Astrocyte (in vitro differentiated cells and primary cell): ENCODE measurements at regions not wholly inside any gene's neighbourhood (a gene's known extent, or its start where the extent isn't known, plus 50 kb on each side); places are given as distances from the start of the nearest gene placed in this dataset.

Experiments used
- DNase-seq: peaks from one replicate; pipeline ENCODE4 v3.0.0-alpha.2; 2010; ENCODE audit warnings: low read depth
- FAIRE-seq: peaks from 2 replicates; lab custom pipeline; 2011; peaks lifted over from hg19 to GRCh38; lab: Jason Lieb, UNC
- H2AFZ ChIP-seq: 2 replicates; pipeline ENCODE4 v1.6.0; 2012; ENCODE audit warnings: low read depth, low read length, inconsistent platforms
- H3K27ac ChIP-seq: 2 replicates; pipeline ENCODE4 v1.5.1; 2011; ENCODE audit warnings: low read depth, low read length, inconsistent platforms
- H3K27me3 ChIP-seq: 2 replicates; pipeline ENCODE4 v1.6.0; 2011; ENCODE audit warnings: low read length, inconsistent platforms; ENCODE audit not compliant: insufficient read depth
- H3K36me3 ChIP-seq: 2 replicates; pipeline ENCODE4 v1.5.1; 2011; ENCODE audit warnings: low read length, inconsistent platforms; ENCODE audit not compliant: insufficient read depth
- H3K4me1 ChIP-seq: 2 replicates; pipeline ENCODE4 v1.5.1; 2011; ENCODE audit warnings: low read length, inconsistent platforms; ENCODE audit not compliant: insufficient read depth
- H3K4me2 ChIP-seq: 2 replicates; pipeline ENCODE4 v1.6.0; 2012; ENCODE audit warnings: low read length, inconsistent platforms
- H3K4me3 ChIP-seq: 2 replicates; pipeline ENCODE4 v1.5.1; 2011; ENCODE audit warnings: low read depth, mild to moderate bottlenecking, low read length, inconsistent platforms; ENCODE audit not compliant: insufficient read depth
- H3K79me2 ChIP-seq: 2 replicates; pipeline ENCODE4 v1.6.0; 2012; ENCODE audit warnings: mild to moderate bottlenecking, low read length, inconsistent platforms; ENCODE audit not compliant: insufficient read depth
- H3K9ac ChIP-seq: 2 replicates; pipeline ENCODE4 v1.6.0; 2012; ENCODE audit warnings: mild to moderate bottlenecking, low read length, inconsistent platforms
- H3K9me3 ChIP-seq: 2 replicates; pipeline ENCODE4 v1.5.1; 2012; ENCODE audit warnings: low read depth, mild to moderate bottlenecking, low read length, inconsistent platforms; ENCODE audit not compliant: insufficient read depth
- H4K20me1 ChIP-seq: 2 replicates; pipeline ENCODE4 v1.6.0; 2012; ENCODE audit warnings: low read length, inconsistent platforms; ENCODE audit not compliant: insufficient read depth
- H3K27ac Mint-ChIP-seq: one replicate; pipeline ENCODE4 v1.8.0; 2021; ENCODE audit warnings: mild to moderate bottlenecking, mixed read lengths; ENCODE audit not compliant: unreplicated experiment
- H3K27me3 Mint-ChIP-seq: one replicate; pipeline ENCODE4 v1.8.0; 2021; ENCODE audit warnings: low read depth, mixed read lengths; ENCODE audit not compliant: unreplicated experiment
- H3K36me3 Mint-ChIP-seq: one replicate; pipeline ENCODE4 v1.8.0; 2021; ENCODE audit warnings: low read depth, mixed read lengths; ENCODE audit not compliant: unreplicated experiment
- H3K4me1 Mint-ChIP-seq: one replicate; pipeline ENCODE4 v1.8.0; 2021; ENCODE audit warnings: low read depth, mixed read lengths; ENCODE audit not compliant: unreplicated experiment
- H3K4me3 Mint-ChIP-seq: one replicate; pipeline ENCODE4 v1.8.0; 2021; ENCODE audit warnings: mild to moderate bottlenecking, moderate library complexity, mixed read lengths; ENCODE audit not compliant: unreplicated experiment
- H3K9me3 Mint-ChIP-seq: one replicate; pipeline ENCODE4 v1.8.0; 2021; ENCODE audit warnings: mild to moderate bottlenecking, mixed read lengths; ENCODE audit not compliant: unreplicated experiment
- CTCF ChIP-seq: IDR thresholded peaks from 2 replicates; pipeline ENCODE4 v1.5.1; 2011; ENCODE audit warnings: low read depth, mild to moderate bottlenecking, inconsistent platforms, low read length, moderate library complexity; ENCODE audit not compliant: insufficient read depth
- EZH2 ChIP-seq: IDR thresholded peaks from 2 replicates; pipeline ENCODE4 v1.6.1; 2012; ENCODE audit warnings: mild to moderate bottlenecking, low read length, inconsistent platforms; ENCODE audit not compliant: insufficient read depth

GRCh38 chr1:90841473-90841872, 124.4 kb upstream of the BARHL2 start:
- Histone ChIP-seq H3K9ac (no peak overlapping the region), H3K27me3 (peaks cover 71% of the 10 kb centered on the region), H3K9me3 (no peaks in the 10 kb centered on the region), H3K27ac (no peak overlapping the region), H3K4me2 (no peak overlapping the region), H3K36me3 (no peaks in the 10 kb centered on the region), H4K20me1 (no peaks in the 10 kb centered on the region), H3K79me2 (no peaks in the 10 kb centered on the region), H3K4me3 (no peak overlapping the region), H2AFZ (no peak overlapping the region), H3K4me1 (no peaks in the 10 kb centered on the region)
- no peak overlapping the region for H3K4me3 Mint-ChIP-seq
- FAIRE-seq (no peak), DNase-seq (no peak)
- peaks cover 93% of the 10 kb centered on the region for H3K27me3 Mint-ChIP-seq
- H3K27ac Mint-ChIP-seq: no peak overlapping the region
- no peaks in the 10 kb centered on the region for H3K36me3 Mint-ChIP-seq
- peaks cover 9% of the 10 kb centered on the region for H3K9me3 Mint-ChIP-seq
- TF ChIP-seq CTCF (no peak), EZH2 (no peak)
- H3K4me1 Mint-ChIP-seq: no peaks in the 10 kb centered on the region

GRCh38 chr1:90840352-90840751, 123.2 kb upstream of the BARHL2 start:
- H3K4me2 ChIP-seq: no peak overlapping the region
- no peaks in the 10 kb centered on the region for H3K4me1 Mint-ChIP-seq
- H3K4me1 ChIP-seq: no peaks in the 10 kb centered on the region

More at GRCh38 chr1:90840352-90840751, 123.2 kb upstream of the BARHL2 start:
- H4K20me1 ChIP-seq: no peaks in the 10 kb centered on the region
- H2AFZ ChIP-seq: no peak overlapping the region
- Mint-ChIP-seq H3K27me3 (peaks cover 86% of the 10 kb centered on the region), H3K36me3 (no peaks in the 10 kb centered on the region), H3K9me3 (peaks cover 9% of the 10 kb centered on the region), H3K27ac (no peak overlapping the region), H3K4me3 (no peak overlapping the region)
- no peak overlapping the region for H3K9ac ChIP-seq
- no peak for FAIRE-seq
- no peaks in the 10 kb centered on the region for H3K36me3 ChIP-seq
- H3K79me2 ChIP-seq: no peaks in the 10 kb centered on the region
- TF ChIP-seq EZH2 (no peak), CTCF (no peak)
- peaks cover 76% of the 10 kb centered on the region for H3K27me3 ChIP-seq
- no peak overlapping the region for H3K4me3 ChIP-seq
- DNase-seq: no peak
- H3K27ac ChIP-seq: no peak overlapping the region
- H3K9me3 ChIP-seq: no peaks in the 10 kb centered on the region
